NOMO-1 (cell line): ENCODE measurements at regions not wholly inside any gene's neighbourhood (a gene's known extent, or its start where the extent isn't known, plus 50 kb on each side); places are given as distances from the start of the nearest gene placed in this dataset.

Source experiments
- DNase-seq, 2 experiments: peaks; one replicate each; lab custom pipeline; 2025; ENCODE audit not compliant: unreplicated experiment in 2 of 2; lab: John Stamatoyannopoulos, UW

DNA sequence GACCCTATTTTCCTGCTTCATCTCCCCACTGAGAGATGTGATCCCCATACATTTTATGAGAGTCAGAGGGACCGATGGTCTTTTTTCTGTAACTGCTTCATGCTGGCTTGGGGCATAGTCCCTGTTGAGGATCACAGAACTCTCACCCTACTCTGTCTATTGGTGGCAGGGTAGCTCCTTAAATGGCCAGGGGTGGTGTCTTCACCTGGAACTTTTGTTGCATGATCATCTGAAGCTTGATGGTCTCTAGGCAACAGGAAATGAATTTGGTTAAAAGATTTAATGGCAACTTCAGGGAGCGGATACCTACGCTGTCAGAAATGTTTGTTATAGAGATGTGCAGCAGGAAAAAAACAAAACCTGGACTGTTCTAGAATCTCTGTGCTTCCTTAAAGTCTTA is 87.0 kb upstream of the GLIS3 start:
- no peak for DNase-seq

- DNase-seq = no peak
Observed at GRCh38 chr9:4384750-4385149, 84.9 kb upstream of the GLIS3 start.

- DNase-seq = peak in 1 of 2 experiments; percentile 32
Observed at GRCh38 chr9:4382722-4383317, 83.0 kb upstream of the GLIS3 start.

DNA sequence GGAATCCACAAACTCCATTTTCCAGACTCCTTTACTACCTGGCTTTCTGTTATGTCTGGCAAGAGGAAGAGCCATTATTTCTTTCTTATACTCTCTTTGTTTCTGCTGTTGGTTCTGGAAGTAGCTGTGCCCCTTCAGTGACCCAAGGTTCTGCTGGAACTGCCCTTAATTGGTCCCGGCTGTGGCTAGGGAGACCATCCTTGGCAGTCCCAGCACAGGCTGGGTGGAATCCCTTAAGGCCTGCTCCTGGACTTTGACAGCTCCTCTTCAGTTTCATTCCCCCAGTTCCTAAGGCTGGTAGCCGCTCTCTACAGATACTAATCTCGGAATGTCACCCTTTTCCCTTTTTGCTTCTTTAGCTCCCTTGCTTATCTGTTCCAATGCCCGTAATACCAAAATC is 81.9 kb upstream of the GLIS3 start:
- DNase-seq = no peak

- DNase-seq = no peak
Observed at GRCh38 chr9:4380406-4380805, 80.5 kb upstream of the GLIS3 start.

- DNase-seq = peak in 1 of 2 experiments; percentile 18
Observed at GRCh38 chr9:4375424-4376200, 75.7 kb upstream of the GLIS3 start.

GRCh38 chr9:4371108-4371507 is 71.2 kb upstream of the GLIS3 start:
- DNase-seq = no peak

GRCh38 chr9:4370501-4370900 is 70.6 kb upstream of the GLIS3 start:
- no peak for DNase-seq

- peak in 1 of 2 experiments; percentile 2 for DNase-seq
Observed at GRCh38 chr9:4366591-4367330, 66.9 kb upstream of the GLIS3 start.

DNA sequence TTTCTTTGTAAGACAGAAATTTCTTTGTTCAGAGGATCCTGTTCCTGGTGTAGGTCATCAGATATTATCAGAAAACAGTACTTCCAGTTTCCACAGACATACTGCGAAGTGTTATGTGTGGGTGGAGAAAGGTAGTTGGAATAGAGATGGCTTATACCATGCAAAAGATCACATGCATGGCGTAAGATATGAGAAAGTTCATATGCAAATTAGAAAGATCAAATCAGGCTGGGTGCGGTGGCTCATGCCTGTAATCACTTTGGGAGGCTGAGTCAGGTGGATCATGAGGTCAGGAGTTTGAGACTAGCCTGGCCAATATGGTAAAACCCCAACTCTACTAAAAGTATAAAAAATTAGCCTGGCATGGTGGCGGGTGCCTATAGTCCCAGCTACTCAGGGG is 65.2 kb upstream of the GLIS3 start:
- DNase-seq = no peak

GRCh38 chr9:4362281-4362680 is 62.4 kb upstream of the GLIS3 start:
- DNase-seq = no peak

GRCh38 chr9:4359016-4359415 is 59.1 kb upstream of the GLIS3 start:
- DNase-seq = no peak

- DNase-seq = no peak
Observed at GRCh38 chr9:4357929-4358328, 58.1 kb upstream of the GLIS3 start.

DNA sequence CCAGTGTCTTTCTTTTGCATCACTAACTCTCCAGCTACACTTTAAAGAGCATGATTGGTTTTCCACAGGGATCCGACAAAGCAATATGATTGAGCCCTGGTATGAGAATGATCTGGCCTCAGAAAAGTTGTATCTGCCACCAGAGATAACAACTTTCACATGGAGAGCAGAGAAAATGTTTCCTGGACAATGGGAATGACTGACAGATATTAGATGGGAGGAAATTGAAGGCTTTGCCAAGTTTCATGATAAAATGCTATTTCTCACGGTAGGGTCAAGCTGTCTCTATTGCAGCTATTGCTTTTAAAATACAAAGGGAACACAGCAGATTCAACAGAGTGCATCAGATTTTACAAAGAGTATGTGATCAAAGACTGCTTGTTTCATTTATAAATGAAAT is 56.4 kb upstream of the GLIS3 start:
- DNase-seq = no peak

DNA sequence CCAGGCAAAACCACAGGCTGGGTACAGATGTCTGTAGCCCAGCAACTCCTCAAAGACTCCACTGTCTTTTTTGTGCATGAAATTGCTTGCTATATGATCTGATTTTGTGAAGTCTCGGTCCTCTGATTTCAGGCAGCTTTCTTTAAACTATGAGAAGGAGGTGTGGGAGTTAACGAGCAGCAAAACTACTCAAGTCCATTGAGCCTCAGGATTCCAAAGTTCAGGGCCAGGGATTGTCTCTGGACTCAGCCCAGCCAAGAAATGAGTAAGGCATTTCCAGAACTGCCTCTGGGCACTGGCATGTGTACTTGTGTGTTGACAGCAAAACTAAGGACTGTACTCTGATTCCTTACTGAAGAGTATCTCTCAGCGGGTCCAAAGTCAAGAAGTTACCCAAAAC is 53.4 kb upstream of the GLIS3 start:
- DNase-seq = no peak

- DNase-seq = no peak
Observed at GRCh38 chr9:4349816-4350418, 50.0 kb upstream of the GLIS3 start.
